IPS-18c (cell line): ENCODE measurements at regions not wholly inside any gene's neighbourhood (a gene's known extent, or its start where the extent isn't known, plus 50 kb on each side); places are given as distances from the start of the nearest gene placed in this dataset.

ENCODE experiments used
- H3K4me3 ChIP-seq: 2 replicates; pipeline ENCODE4 v1.7.0; 2013; ENCODE audit warnings: low read depth, mild to moderate bottlenecking, low read length, moderate library complexity; ENCODE audit not compliant: insufficient read depth
- H3K9me3 ChIP-seq: one replicate; pipeline ENCODE4 v1.6.1; 2013; ENCODE audit warnings: mild to moderate bottlenecking, low read length, moderate library complexity; ENCODE audit not compliant: control insufficient read depth, insufficient read depth

GRCh38 chr13:40422588-40423235 lies 243.7 kb downstream of the FOXO1 start:
- no peak overlapping the region for H3K4me3 ChIP-seq
- H3K9me3 ChIP-seq = no peaks in the 10 kb centered on the region

DNA sequence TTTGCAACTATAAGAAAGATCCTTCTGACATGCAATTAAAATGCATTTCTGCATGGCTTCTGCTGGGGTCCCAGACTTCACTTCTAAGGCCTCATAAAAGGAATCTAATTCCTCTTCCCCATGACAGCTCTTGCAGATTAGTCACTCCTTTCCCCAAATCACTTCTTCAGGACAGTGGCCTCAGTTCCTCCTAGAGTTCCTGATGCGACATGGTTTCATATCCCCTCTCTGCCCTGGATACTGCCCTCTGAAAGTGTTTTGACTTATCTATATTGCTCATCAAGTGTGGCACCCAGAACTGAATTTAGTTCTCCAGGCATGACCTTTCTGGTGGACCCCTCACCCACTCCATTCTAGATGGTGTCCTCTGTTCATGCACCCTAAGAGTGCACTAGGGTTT lies 238.1 kb downstream of the FOXO1 start:
- H3K9me3 ChIP-seq = no peaks in the 10 kb centered on the region
- H3K4me3 ChIP-seq = no peak overlapping the region

DNA sequence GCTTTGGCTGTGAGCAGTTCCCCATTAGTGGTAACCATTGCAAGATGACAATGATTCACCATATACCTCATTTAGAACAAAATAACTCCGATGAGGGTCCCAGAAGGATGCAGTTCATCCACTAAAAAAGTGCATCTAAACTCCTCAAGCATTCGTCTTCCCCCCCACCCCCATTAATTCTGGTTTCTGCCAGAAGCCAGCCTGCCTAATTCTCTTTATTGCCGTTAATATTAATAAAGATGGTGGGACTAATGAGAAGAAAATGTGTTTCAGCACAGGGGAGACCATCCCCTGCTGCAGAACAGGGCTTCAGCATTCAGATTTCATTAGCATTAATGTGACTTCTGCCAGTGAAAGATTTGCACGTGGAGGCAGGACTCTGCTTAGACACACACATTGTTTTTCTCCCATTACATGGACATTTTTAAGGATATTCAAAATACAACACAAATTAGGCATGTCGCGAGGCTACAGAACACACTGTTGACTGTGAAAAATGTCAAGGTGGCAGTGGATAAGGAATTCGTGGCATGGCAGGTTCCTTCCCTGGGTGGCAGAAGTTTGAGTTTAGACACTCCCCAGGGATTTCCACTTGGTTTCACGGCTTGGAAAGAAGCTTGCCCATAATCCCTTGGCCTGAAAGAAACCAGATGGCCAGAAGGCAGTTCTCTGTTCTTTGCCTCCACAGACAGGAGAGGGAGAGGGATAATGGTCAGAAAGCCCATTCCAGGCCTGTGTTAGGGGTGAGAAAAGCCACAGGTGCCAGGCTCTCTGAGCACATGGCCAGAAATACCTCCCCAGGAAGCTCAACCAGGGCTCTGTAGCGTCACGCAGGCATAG lies 236.5 kb downstream of the FOXO1 start:
- Histone ChIP-seq H3K4me3 (no peak overlapping the region), H3K9me3 (no peaks in the 10 kb centered on the region)

- Histone ChIP-seq H3K9me3 (no peaks in the 10 kb centered on the region), H3K4me3 (no peak overlapping the region)
Observed at GRCh38 chr13:40432018-40432978, 234.1 kb downstream of the FOXO1 start.

GRCh38 chr13:40433001-40433400 lies 233.4 kb downstream of the FOXO1 start:
- Histone ChIP-seq H3K9me3 (no peaks in the 10 kb centered on the region), H3K4me3 (no peak overlapping the region)

DNA sequence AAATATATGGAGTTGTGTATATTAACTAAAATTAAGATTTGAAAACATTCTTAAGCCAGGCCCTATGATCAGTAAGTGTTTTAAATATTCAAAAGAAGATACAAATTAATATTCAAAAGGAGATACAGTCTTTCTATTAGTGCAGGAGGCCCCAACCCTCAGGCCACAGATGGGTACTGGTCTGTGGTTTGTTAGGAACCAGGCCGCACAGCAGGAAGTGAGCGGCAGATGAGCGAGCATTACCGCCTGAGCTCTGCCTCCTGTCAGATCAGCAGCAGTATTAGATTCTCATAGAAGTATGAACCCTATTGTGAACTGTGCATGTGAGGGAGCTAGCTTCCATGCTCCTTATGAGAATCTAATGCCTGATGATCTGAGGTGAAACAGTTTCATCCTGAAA lies 232.9 kb downstream of the FOXO1 start:
- Histone ChIP-seq H3K9me3 (no peaks in the 10 kb centered on the region), H3K4me3 (no peak overlapping the region)

GRCh38 chr13:40434516-40435397 lies 231.7 kb downstream of the FOXO1 start:
- Histone ChIP-seq H3K4me3 (no peak overlapping the region), H3K9me3 (peaks cover 5% of the 10 kb centered on the region)

DNA sequence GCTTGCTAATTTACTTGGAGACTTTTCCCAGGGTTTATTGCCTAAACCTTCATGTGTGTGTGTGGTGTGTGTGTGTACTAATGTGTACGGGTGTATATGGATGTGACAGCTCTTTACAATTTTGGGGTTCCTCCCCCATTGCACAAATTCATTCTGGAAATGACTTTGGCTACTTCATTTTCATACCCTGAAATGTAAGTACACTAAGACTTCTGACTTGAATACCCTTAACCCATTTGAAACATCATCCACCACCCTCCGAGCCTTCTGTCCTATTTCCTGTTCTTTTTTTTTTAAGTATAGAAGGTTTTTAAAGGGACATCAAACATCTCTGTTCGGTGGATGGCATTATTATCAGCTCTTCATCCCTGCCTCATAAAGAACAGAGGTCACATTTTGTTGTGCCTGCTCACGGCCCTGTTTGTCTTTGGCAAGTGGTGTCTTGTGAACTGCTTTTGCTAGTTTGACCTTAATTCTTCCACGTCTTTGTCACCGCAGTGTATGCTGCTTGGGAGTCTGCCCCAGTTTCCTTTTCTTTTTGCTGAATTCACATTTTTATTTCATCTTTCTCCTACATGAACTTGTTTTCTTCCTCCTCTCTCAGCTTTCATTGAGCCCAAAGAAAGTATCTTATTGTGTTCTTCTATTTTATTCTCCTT lies 228.3 kb downstream of the FOXO1 start:
- no peak overlapping the region for H3K4me3 ChIP-seq
- H3K9me3 ChIP-seq = peaks cover 6% of the 10 kb centered on the region

DNA sequence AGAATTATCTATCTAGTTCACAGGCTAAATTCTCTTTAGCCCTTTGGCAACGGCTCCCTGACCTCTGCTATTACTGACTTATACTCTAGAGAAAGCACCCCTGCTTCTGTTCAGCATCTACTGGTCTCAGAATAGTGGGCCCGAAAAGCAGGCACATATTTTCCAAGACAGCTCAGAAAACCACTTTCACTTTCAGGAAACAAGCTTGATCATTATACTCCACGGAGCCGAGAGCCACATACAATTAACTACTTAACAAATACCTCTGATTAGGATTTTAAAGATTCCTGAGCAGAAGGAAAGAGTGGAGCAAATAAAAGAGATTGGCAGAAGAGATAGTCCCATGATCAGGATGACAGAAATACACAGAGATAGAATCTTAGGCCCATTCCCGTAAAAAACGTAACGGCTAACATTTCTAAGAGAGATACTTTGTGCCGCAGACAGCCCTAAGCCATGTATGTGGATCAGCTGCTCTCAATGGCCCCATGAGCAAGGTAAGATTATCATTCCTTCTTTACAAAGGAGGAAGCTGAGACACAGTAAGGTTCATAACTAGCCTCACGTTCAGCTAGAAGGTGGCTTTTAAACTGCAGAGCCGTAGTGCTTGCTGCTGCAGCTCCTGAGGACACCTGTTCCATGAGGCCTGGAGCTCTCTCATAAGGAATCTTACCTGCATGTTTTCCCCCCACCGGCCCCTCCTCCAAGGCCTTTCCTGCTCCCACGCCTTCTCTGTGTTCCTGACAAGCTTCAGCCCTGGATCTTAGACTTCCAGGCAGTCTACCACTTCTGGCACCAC lies 227.2 kb downstream of the FOXO1 start:
- peaks cover 6% of the 10 kb centered on the region for H3K9me3 ChIP-seq
- no peak overlapping the region for H3K4me3 ChIP-seq

GRCh38 chr13:40439928-40440327 lies 226.5 kb downstream of the FOXO1 start:
- H3K4me3 ChIP-seq = no peak overlapping the region
- peaks cover 6% of the 10 kb centered on the region for H3K9me3 ChIP-seq

GRCh38 chr13:40440990-40441820 lies 225.2 kb downstream of the FOXO1 start:
- H3K9me3 ChIP-seq = peaks cover 6% of the 10 kb centered on the region
- H3K4me3 ChIP-seq = no peak overlapping the region

GRCh38 chr13:40442231-40442630 lies 224.2 kb downstream of the FOXO1 start:
- peaks cover 6% of the 10 kb centered on the region for H3K9me3 ChIP-seq
- no peak overlapping the region for H3K4me3 ChIP-seq

DNA sequence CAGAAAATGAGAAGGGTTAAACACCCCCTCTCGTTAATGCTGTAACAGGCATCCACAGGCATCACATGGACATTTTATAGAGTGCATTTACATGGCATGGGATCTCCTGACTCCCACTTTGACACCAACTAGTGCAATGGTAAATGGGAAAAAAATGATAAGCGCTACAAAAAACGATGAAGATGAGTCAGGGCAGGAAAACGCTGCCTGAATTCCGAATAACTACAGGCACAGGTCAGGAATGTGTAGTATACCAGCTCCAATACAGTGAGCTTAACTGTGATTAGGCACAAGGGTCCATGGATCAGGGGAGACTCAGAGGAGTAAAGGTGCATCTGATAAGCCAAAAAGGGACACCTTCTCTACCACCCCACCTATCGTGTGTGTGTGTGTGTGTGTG lies 223.6 kb downstream of the FOXO1 start:
- peaks cover 6% of the 10 kb centered on the region for H3K9me3 ChIP-seq
- H3K4me3 ChIP-seq = no peak overlapping the region

- Histone ChIP-seq H3K4me3 (no peak overlapping the region), H3K9me3 (peaks cover 6% of the 10 kb centered on the region)
Observed at GRCh38 chr13:40444241-40444640, 222.2 kb downstream of the FOXO1 start.

GRCh38 chr13:40445557-40445990 lies 220.9 kb downstream of the FOXO1 start:
- Histone ChIP-seq H3K4me3 (no peak overlapping the region), H3K9me3 (no peaks in the 10 kb centered on the region)
